Erythroblast (primary cell): ENCODE measurements at regions not wholly inside any gene's neighbourhood (a gene's known extent, or its start where the extent isn't known, plus 50 kb on each side); places are given as distances from the start of the nearest gene placed in this dataset.

Experiments used
- GATA1 ChIP-seq: IDR thresholded peaks from 2 replicates; pipeline ENCODE4 v1.6.1; 2011; ENCODE audit warnings: low read depth, mild to moderate bottlenecking, control low read depth, low read length, moderate library complexity
- POLR2A ChIP-seq: IDR thresholded peaks from 2 replicates; pipeline ENCODE4 v1.6.1; 2011; ENCODE audit warnings: mild to moderate bottlenecking, low read length

- TF ChIP-seq POLR2A (no peak), GATA1 (no peak)
These were observed 444.2 kb upstream of the RIOK2 start for GRCh38 chr5:97627272-97627671.
